AG04449 (cell line): ENCODE measurements at regions not wholly inside any gene's neighbourhood (a gene's known extent, or its start where the extent isn't known, plus 50 kb on each side); places are given as distances from the start of the nearest gene placed in this dataset.

Experiments used
- CTCF ChIA-PET: fragments of 350-600 bp; formaldehyde crosslinking; extraction: SDS; loops from one replicate; lab custom pipeline; 2021; ENCODE audit warnings: antibody characterized with exemption; lab: Yijun Ruan, JAX
- POLR2A ChIA-PET: fragments of 400-600, 350-600 bp; formaldehyde crosslinking; extraction: SDS; loops from one replicate; lab custom pipeline; 2020; ENCODE audit warnings: antibody characterized with exemption, inconsistent platforms; lab: Yijun Ruan, JAX
- DNase-seq: peaks from one replicate; pipeline ENCODE4 v3.0.0-alpha.2; 2010; ENCODE audit warnings: low read depth, low spot score
- H3K4me3 ChIP-seq: 2 replicates; pipeline ENCODE4 v1.5.1; 2011; ENCODE audit warnings: low read depth, mild to moderate bottlenecking, control low read depth, low read length
- CTCF ChIP-seq: IDR thresholded peaks from one replicate; pipeline ENCODE4 v1.5.1; 2011; ENCODE audit warnings: mild to moderate bottlenecking, moderate library complexity, low read length, control low read depth, inconsistent platforms; ENCODE audit not compliant: insufficient read depth; ENCODE audit errors: missing control alignments

- CTCF ChIA-PET: no interaction called here
- TF ChIP-seq CTCF: no peak
- DNase-seq: no peak
- H3K4me3 ChIP-seq: no peak overlapping the region
- POLR2A ChIA-PET: no interaction called here
Observed at GRCh38 chr1:82421782-82422181, 621.0 kb downstream of the ADGRL2 start.

GRCh38 chr1:82420584-82420983 lies 619.9 kb downstream of the ADGRL2 start:
- POLR2A ChIA-PET: no interaction called here
- DNase-seq: no peak
- CTCF ChIA-PET: no interaction called here
- TF ChIP-seq CTCF: no peak
- no peak overlapping the region for H3K4me3 ChIP-seq

- H3K4me3 ChIP-seq: no peak overlapping the region
- no peak for DNase-seq
- TF ChIP-seq CTCF: no peak
- POLR2A ChIA-PET: no interaction called here
- CTCF ChIA-PET: no interaction called here
Observed at GRCh38 chr1:82411605-82412004, 610.9 kb downstream of the ADGRL2 start.

- no peak overlapping the region for H3K4me3 ChIP-seq
- no peak for DNase-seq
- TF ChIP-seq CTCF: no peak
- ChIA-PET POLR2A (no interaction called here), CTCF (no interaction called here)
Observed at GRCh38 chr1:82405333-82405732, 604.6 kb downstream of the ADGRL2 start.

- TF ChIP-seq CTCF: no peak
- H3K4me3 ChIP-seq: no peak overlapping the region
- ChIA-PET CTCF (no interaction called here), POLR2A (no interaction called here)
- no peak for DNase-seq
Observed at GRCh38 chr1:82401116-82401515, 600.4 kb downstream of the ADGRL2 start.

- H3K4me3 ChIP-seq: no peak overlapping the region
- CTCF ChIA-PET: no interaction called here
- POLR2A ChIA-PET: no interaction called here
Observed at GRCh38 chr1:82400521-82400920, 599.8 kb downstream of the ADGRL2 start.

More at GRCh38 chr1:82400521-82400920, 599.8 kb downstream of the ADGRL2 start:
- no peak for DNase-seq
- no peak for TF ChIP-seq CTCF
